ENCODE measurements at regions not wholly inside any gene's neighbourhood (a gene's known extent, or its start where the extent isn't known, plus 50 kb on each side); places are given as distances from the start of the nearest gene placed in this dataset.

DNA sequence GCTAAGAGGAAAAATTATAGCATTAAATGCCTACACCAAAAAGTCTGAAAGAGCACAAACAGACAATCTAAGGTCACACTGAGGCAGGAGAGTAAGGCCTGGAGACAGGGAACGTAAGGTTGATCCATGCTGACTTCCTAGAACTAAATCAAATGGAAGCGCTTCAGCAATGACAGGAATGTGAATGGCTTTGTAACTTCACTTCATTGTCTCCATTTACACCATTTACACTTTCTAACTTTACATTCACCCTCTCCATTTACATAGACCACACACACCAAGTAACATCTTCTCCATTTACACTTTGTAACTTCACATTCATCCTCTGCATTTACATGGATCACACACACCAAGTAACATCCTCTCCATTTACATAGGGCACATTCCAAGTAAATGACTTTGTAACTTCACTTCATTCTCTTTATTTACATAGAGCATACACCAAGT, 103.1 kb upstream of the SPATS2L start:
- FAIRE-seq = no peak
- no peaks in the 10 kb centered on the region for H3K79me2 ChIP-seq (ENCODE audit: control insufficient read depth, insufficient read depth, low read length)
- intact Hi-C loops (cut with micrococcal nuclease) (no loop called here), dilution Hi-C loops (cut with MboI; ENCODE audit: extremely low pct_ligation_motif_present, low sequenced_read_pairs) (no loop called here)
- no peak overlapping the region for H3K9ac ChIP-seq (replicated peaks; ENCODE audit: extremely low read depth, insufficient read depth, low read length)
- H3K4me3 ChIP-seq (replicated peaks in 1 of 3; ENCODE audit: insufficient read depth in 1 of 3, low read depth in 1 of 3, low read length in 3 of 3) = no peak overlapping the region
- BruUV-seq (replicated peaks) = no TSS peak
- ChIA-PET CTCF (no interaction called here), POLR2A (no interaction called here)
- H3K27me3 ChIP-seq (ENCODE audit: control insufficient read depth in 2 of 2, insufficient read depth in 2 of 2, low read length in 2 of 2) = no peaks in the 10 kb centered on the region
- H3K27ac ChIP-seq (ENCODE audit: insufficient read depth, low read depth, low read length) = no peak overlapping the region
- no peaks in the 10 kb centered on the region for H3K36me3 ChIP-seq (ENCODE audit: control insufficient read depth in 2 of 2, extremely low read depth in 1 of 2, insufficient read depth in 2 of 2, low read length in 2 of 2)
- no peaks in the 10 kb centered on the region for H3K9me1 ChIP-seq (replicated peaks; ENCODE audit: control insufficient read depth, extremely low read depth, insufficient read depth, low read length)
- no peaks in the 10 kb centered on the region for H3K4me1 ChIP-seq (ENCODE audit: control insufficient read depth, extremely low read depth, insufficient read depth, low read length)
- no peaks in the 10 kb centered on the region for H3K9me3 ChIP-seq (replicated peaks; ENCODE audit: control insufficient read depth, insufficient read depth, low read length)
- H3K4me2 ChIP-seq (ENCODE audit: insufficient read depth, low read length) = no peak overlapping the region
- no peaks in the 10 kb centered on the region for H4K20me1 ChIP-seq (replicated peaks; ENCODE audit: control insufficient read depth, extremely low read depth, insufficient read depth, low read length)
- H2AFZ ChIP-seq (ENCODE audit: low read depth, low read length) = no peak overlapping the region
- no peak for TF ChIP-seq POLR2AphosphoS5 (IDR thresholded peaks at IDR 0.05; ENCODE audit: insufficient read depth, low read depth, low read length)
- no peak for DNase-seq (ENCODE audit: low read depth, low spot score)

DNA sequence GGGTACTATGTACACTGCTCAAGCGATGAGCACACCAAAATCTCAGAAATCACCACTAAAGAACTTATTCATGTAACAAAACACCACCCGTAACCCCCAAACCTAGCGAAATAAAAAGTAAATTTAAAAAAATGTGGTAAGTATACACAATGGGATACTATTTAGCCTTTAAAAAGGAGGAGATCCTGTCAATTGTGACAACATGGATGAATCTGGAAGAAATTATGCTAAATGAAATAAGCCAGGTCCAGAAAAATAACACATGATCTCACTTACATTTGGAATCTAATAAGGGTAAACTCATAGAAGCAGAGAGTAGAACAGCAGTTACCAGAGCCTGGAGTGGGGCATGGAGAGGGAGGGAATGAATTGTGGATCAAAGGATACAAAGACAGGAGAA, 98.5 kb upstream of the SPATS2L start:
- no peak for FAIRE-seq
- POLR2A ChIA-PET = no interaction called here
- dilution Hi-C loops (cut with MboI; ENCODE audit: extremely low pct_ligation_motif_present, low sequenced_read_pairs) = no loop called here

More for the DNA sequence above, 98.5 kb upstream of the SPATS2L start:
- intact Hi-C loops (cut with micrococcal nuclease) = no loop called here
- Histone ChIP-seq H3K4me3 (replicated peaks in 1 of 3; ENCODE audit: insufficient read depth in 1 of 3, low read depth in 1 of 3, low read length in 3 of 3) (no peak overlapping the region), H3K4me2 (ENCODE audit: insufficient read depth, low read length) (no peak overlapping the region), H3K9me3 (replicated peaks; ENCODE audit: control insufficient read depth, insufficient read depth, low read length) (no peaks in the 10 kb centered on the region), H3K27ac (ENCODE audit: insufficient read depth, low read depth, low read length) (no peak overlapping the region), H3K36me3 (ENCODE audit: control insufficient read depth in 2 of 2, extremely low read depth in 1 of 2, insufficient read depth in 2 of 2, low read length in 2 of 2) (no peaks in the 10 kb centered on the region), H3K9ac (replicated peaks; ENCODE audit: extremely low read depth, insufficient read depth, low read length) (no peak overlapping the region), H3K79me2 (ENCODE audit: control insufficient read depth, insufficient read depth, low read length) (no peaks in the 10 kb centered on the region), H3K4me1 (ENCODE audit: control insufficient read depth, extremely low read depth, insufficient read depth, low read length) (no peaks in the 10 kb centered on the region), H2AFZ (ENCODE audit: low read depth, low read length) (no peak overlapping the region), H3K27me3 (ENCODE audit: control insufficient read depth in 2 of 2, insufficient read depth in 2 of 2, low read length in 2 of 2) (peaks cover 2 to 5% of the 10 kb centered on the region in 2 experiments), H4K20me1 (replicated peaks; ENCODE audit: control insufficient read depth, extremely low read depth, insufficient read depth, low read length) (no peaks in the 10 kb centered on the region), H3K9me1 (replicated peaks; ENCODE audit: control insufficient read depth, extremely low read depth, insufficient read depth, low read length) (no peaks in the 10 kb centered on the region)
- TF ChIP-seq GATA2 (IDR thresholded peaks at IDR 0.05; ENCODE audit: insufficient read depth, insufficient read length, low read depth, low read length) (no peak), POLR2AphosphoS5 (IDR thresholded peaks at IDR 0.05; ENCODE audit: insufficient read depth, low read depth, low read length) (no peak), EZH2 (IDR thresholded peaks at IDR 0.05; ENCODE audit: borderline replicate concordance, low read depth, low read length, severe bottlenecking) (no peak), FOS (IDR thresholded peaks at IDR 0.05; ENCODE audit: borderline replicate concordance, insufficient read depth, low read length) (no peak), MYC (IDR thresholded peaks at IDR 0.05; ENCODE audit: low read depth, low read length) (no peak), JUN (IDR thresholded peaks at IDR 0.05; ENCODE audit: borderline replicate concordance, insufficient read depth, insufficient read length, low read depth) (no peak), POLR2A (IDR thresholded peaks at IDR 0.05; ENCODE audit: low read depth, low read length) (no peak), MAX (IDR thresholded peaks at IDR 0.05; ENCODE audit: insufficient read depth, insufficient read length) (no peak)
- TF ChIP-seq, protein P1, sequence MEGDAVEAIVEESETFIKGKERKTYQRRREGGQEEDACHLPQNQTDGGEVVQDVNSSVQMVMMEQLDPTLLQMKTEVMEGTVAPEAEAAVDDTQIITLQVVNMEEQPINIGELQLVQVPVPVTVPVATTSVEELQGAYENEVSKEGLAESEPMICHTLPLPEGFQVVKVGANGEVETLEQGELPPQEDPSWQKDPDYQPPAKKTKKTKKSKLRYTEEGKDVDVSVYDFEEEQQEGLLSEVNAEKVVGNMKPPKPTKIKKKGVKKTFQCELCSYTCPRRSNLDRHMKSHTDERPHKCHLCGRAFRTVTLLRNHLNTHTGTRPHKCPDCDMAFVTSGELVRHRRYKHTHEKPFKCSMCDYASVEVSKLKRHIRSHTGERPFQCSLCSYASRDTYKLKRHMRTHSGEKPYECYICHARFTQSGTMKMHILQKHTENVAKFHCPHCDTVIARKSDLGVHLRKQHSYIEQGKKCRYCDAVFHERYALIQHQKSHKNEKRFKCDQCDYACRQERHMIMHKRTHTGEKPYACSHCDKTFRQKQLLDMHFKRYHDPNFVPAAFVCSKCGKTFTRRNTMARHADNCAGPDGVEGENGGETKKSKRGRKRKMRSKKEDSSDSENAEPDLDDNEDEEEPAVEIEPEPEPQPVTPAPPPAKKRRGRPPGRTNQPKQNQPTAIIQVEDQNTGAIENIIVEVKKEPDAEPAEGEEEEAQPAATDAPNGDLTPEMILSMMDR (IDR thresholded peaks at IDR 0.05; ENCODE audit: extremely low read depth in 1 of 2, insufficient read depth in 1 of 2, low read depth in 1 of 2, low read length in 2 of 2) = no peak
- DNase-seq (ENCODE audit: low read depth, low spot score) = no peak
- no TSS peak for BruUV-seq (replicated peaks)
- CTCF ChIA-PET = no interaction called here

Measured in endothelial cell of umbilical vein (primary cell).